Glutamatergic neuron (in vitro differentiated cells): ENCODE measurements at regions not wholly inside any gene's neighbourhood (a gene's known extent, or its start where the extent isn't known, plus 50 kb on each side); places are given as distances from the start of the nearest gene placed in this dataset.
A peak's percentile ranks its signal among the peaks of the same experiment; 100 is the strongest.

Experiments used
- DNase-seq: peaks from one replicate; pipeline ENCODE4 v3.0.0; 2022
- H3K27ac Mint-ChIP-seq: one replicate; pipeline ENCODE4 v1.8.0; 2020; ENCODE audit warnings: mild to moderate bottlenecking, mixed read lengths, inconsistent platforms; ENCODE audit not compliant: unreplicated experiment
- H3K27me3 Mint-ChIP-seq: one replicate; pipeline ENCODE4 v1.8.0; 2020; ENCODE audit warnings: mild to moderate bottlenecking, moderate library complexity, mixed read lengths, inconsistent platforms; ENCODE audit not compliant: unreplicated experiment
- H3K36me3 Mint-ChIP-seq: one replicate; pipeline ENCODE4 v1.8.0; 2020; ENCODE audit warnings: mild to moderate bottlenecking, mixed read lengths, inconsistent platforms; ENCODE audit not compliant: unreplicated experiment
- H3K4me1 Mint-ChIP-seq: one replicate; pipeline ENCODE4 v1.8.0; 2020; ENCODE audit warnings: mild to moderate bottlenecking, low read depth, mixed read lengths, inconsistent platforms; ENCODE audit not compliant: unreplicated experiment
- H3K4me3 Mint-ChIP-seq: one replicate; pipeline ENCODE4 v1.8.0; 2020; ENCODE audit warnings: mild to moderate bottlenecking, mixed read lengths, inconsistent platforms; ENCODE audit not compliant: unreplicated experiment
- H3K9me3 Mint-ChIP-seq: one replicate; pipeline ENCODE4 v1.8.0; 2020; ENCODE audit warnings: mild to moderate bottlenecking, moderate library complexity, mixed read lengths, inconsistent platforms; ENCODE audit not compliant: unreplicated experiment
- CTCF ChIP-seq: fragments of 200-600 bp; sonication (generic); IDR thresholded peaks from one replicate; pipeline ENCODE4 v1.5.0; 2021; ENCODE audit not compliant: partially characterized antibody, unreplicated experiment

- no peak overlapping the region for H3K4me3 Mint-ChIP-seq
These were observed 99.6 kb upstream of the SEMA3D start for GRCh38 chr7:85286446-85286845.

GRCh38 chr7:85285527-85285926 lies 98.7 kb upstream of the SEMA3D start:
- Mint-ChIP-seq H3K9me3 (no peaks in the 10 kb centered on the region), H3K4me1 (peaks cover 10% of the 10 kb centered on the region), H3K27ac (no peak overlapping the region), H3K4me3 (no peak overlapping the region), H3K27me3 (no peaks in the 10 kb centered on the region), H3K36me3 (no peaks in the 10 kb centered on the region)
- TF ChIP-seq CTCF, result no peak
- no peak for DNase-seq

More at GRCh38 chr7:85286446-85286845, 99.6 kb upstream of the SEMA3D start:
- no peaks in the 10 kb centered on the region for H3K27me3 Mint-ChIP-seq
- TF ChIP-seq CTCF, result no peak
- no peaks in the 10 kb centered on the region for H3K9me3 Mint-ChIP-seq
- no peaks in the 10 kb centered on the region for H3K36me3 Mint-ChIP-seq
- H3K4me1 Mint-ChIP-seq, result peaks cover 11% of the 10 kb centered on the region
- no peak overlapping the region for H3K27ac Mint-ChIP-seq
- DNase-seq, result no peak

GRCh38 chr7:85275204-85275603 lies 88.3 kb upstream of the SEMA3D start:
- no peak for DNase-seq
- Mint-ChIP-seq H3K36me3 (no peaks in the 10 kb centered on the region), H3K27ac (no peak overlapping the region), H3K4me3 (no peak overlapping the region), H3K27me3 (no peaks in the 10 kb centered on the region), H3K9me3 (no peaks in the 10 kb centered on the region), H3K4me1 (peaks cover 13% of the 10 kb centered on the region)
- no peak for TF ChIP-seq CTCF

GRCh38 chr7:85274454-85274853 lies 87.6 kb upstream of the SEMA3D start:
- H3K36me3 Mint-ChIP-seq, result no peaks in the 10 kb centered on the region
- H3K9me3 Mint-ChIP-seq, result no peaks in the 10 kb centered on the region
- H3K27me3 Mint-ChIP-seq, result no peaks in the 10 kb centered on the region
- no peak for TF ChIP-seq CTCF
- H3K27ac Mint-ChIP-seq, result peak overlapping the region; percentile 29
- peaks cover 13% of the 10 kb centered on the region for H3K4me1 Mint-ChIP-seq
- no peak for DNase-seq
- no peak overlapping the region for H3K4me3 Mint-ChIP-seq

GRCh38 chr7:85262891-85263290 lies 76.0 kb upstream of the SEMA3D start:
- DNase-seq, result no peak
- Mint-ChIP-seq H3K4me1 (no peaks in the 10 kb centered on the region), H3K9me3 (no peaks in the 10 kb centered on the region), H3K36me3 (no peaks in the 10 kb centered on the region), H3K27me3 (no peaks in the 10 kb centered on the region), H3K4me3 (no peak overlapping the region), H3K27ac (no peak overlapping the region)
- no peak for TF ChIP-seq CTCF
